KMS-11 (cell line): ENCODE measurements at regions not wholly inside any gene's neighbourhood (a gene's known extent, or its start where the extent isn't known, plus 50 kb on each side); places are given as distances from the start of the nearest gene placed in this dataset.

Experiments used
- H2AFZ ChIP-seq: fragments of 200-600 bp; sonication (generic); 2 replicates; pipeline ENCODE4 v1.6.1; 2016; ENCODE audit warnings: antibody characterized with exemption, mixed run types, low read depth
- H3K27ac ChIP-seq: fragments of 200-600 bp; sonication (generic); 2 replicates; pipeline ENCODE4 v1.6.1; 2016; ENCODE audit warnings: mild to moderate bottlenecking, mixed run types
- H3K27me3 ChIP-seq: fragments of 200-600 bp; sonication (generic); 2 replicates; pipeline ENCODE4 v1.6.1; 2017; ENCODE audit warnings: mild to moderate bottlenecking, low read depth, mixed run types, moderate library complexity; ENCODE audit not compliant: insufficient read depth
- H3K36me3 ChIP-seq: fragments of 200-600 bp; sonication (generic); 2 replicates; pipeline ENCODE4 v1.6.1; 2017; ENCODE audit warnings: mild to moderate bottlenecking, mixed run types; ENCODE audit not compliant: insufficient read depth
- H3K4me1 ChIP-seq: fragments of 200-600 bp; sonication (generic); 2 replicates; pipeline ENCODE4 v1.6.1; 2016; ENCODE audit warnings: mild to moderate bottlenecking, low read depth, mixed run types; ENCODE audit not compliant: poor library complexity, severe bottlenecking
- H3K4me2 ChIP-seq: fragments of 200-600 bp; sonication (generic); 2 replicates; pipeline ENCODE4 v1.7.0; 2016; ENCODE audit warnings: mild to moderate bottlenecking, mixed run types
- H3K4me3 ChIP-seq: fragments of 200-600 bp; sonication (generic); IDR thresholded peaks from 2 replicates; pipeline ENCODE4 v1.6.1; 2017; ENCODE audit warnings: low read depth, low read length, mixed read lengths; ENCODE audit not compliant: insufficient read depth
- H3K79me2 ChIP-seq: fragments of 200-600 bp; sonication (generic); 2 replicates; pipeline ENCODE4 v1.6.1; 2016; ENCODE audit warnings: low read depth, mixed run types; ENCODE audit not compliant: insufficient read depth
- H3K9ac ChIP-seq: fragments of 200-600 bp; sonication (generic); 2 replicates; pipeline ENCODE4 v1.6.1; 2016; ENCODE audit warnings: mild to moderate bottlenecking, mixed run types
- H4K20me1 ChIP-seq: fragments of 200-600 bp; sonication (generic); 2 replicates; pipeline ENCODE4 v1.6.1; 2016; ENCODE audit warnings: mild to moderate bottlenecking, mixed run types; ENCODE audit not compliant: insufficient read depth
- CTCF ChIP-seq: fragments of 200-600 bp; sonication (generic); conservative IDR thresholded peaks from 2 replicates; pipeline ENCODE4 v1.6.1; 2017; ENCODE audit warnings: low read depth, mild to moderate bottlenecking, antibody characterized with exemption, low read length, moderate library complexity, mixed read lengths

GRCh38 chr12:92574051-92574783 lies 128.6 kb upstream of the PLEKHG7 start:
- H3K36me3 ChIP-seq: no peaks in the 10 kb centered on the region
- no peak overlapping the region for H2AFZ ChIP-seq
- no peak overlapping the region for H3K4me3 ChIP-seq
- H3K9ac ChIP-seq: no peak overlapping the region
- no peak overlapping the region for H3K27ac ChIP-seq
- no peak overlapping the region for H3K4me2 ChIP-seq
- no peaks in the 10 kb centered on the region for H4K20me1 ChIP-seq
- H3K27me3 ChIP-seq: no peaks in the 10 kb centered on the region
- H3K4me1 ChIP-seq: peaks cover 6% of the 10 kb centered on the region
- H3K79me2 ChIP-seq: no peaks in the 10 kb centered on the region
- TF ChIP-seq CTCF: no peak

- no peak for TF ChIP-seq CTCF
Observed at GRCh38 chr12:92573104-92573503, 129.7 kb upstream of the PLEKHG7 start.

GRCh38 chr12:92571844-92572543 lies 130.8 kb upstream of the PLEKHG7 start:
- Histone ChIP-seq H2AFZ (no peak overlapping the region), H3K4me1 (peaks cover 6% of the 10 kb centered on the region), H3K79me2 (no peaks in the 10 kb centered on the region), H3K4me2 (no peak overlapping the region), H3K27ac (no peak overlapping the region), H3K36me3 (no peaks in the 10 kb centered on the region), H4K20me1 (no peaks in the 10 kb centered on the region), H3K27me3 (no peaks in the 10 kb centered on the region), H3K9ac (no peak overlapping the region), H3K4me3 (no peak overlapping the region)
- no peak for TF ChIP-seq CTCF

More at GRCh38 chr12:92573104-92573503, 129.7 kb upstream of the PLEKHG7 start:
- Histone ChIP-seq H3K4me2 (no peak overlapping the region), H4K20me1 (no peaks in the 10 kb centered on the region), H3K4me3 (no peak overlapping the region), H2AFZ (no peak overlapping the region), H3K27ac (no peak overlapping the region), H3K36me3 (no peaks in the 10 kb centered on the region), H3K27me3 (no peaks in the 10 kb centered on the region), H3K4me1 (peaks cover 6% of the 10 kb centered on the region), H3K9ac (no peak overlapping the region), H3K79me2 (no peaks in the 10 kb centered on the region)

- TF ChIP-seq CTCF: no peak
- H3K79me2 ChIP-seq: no peaks in the 10 kb centered on the region
- H3K4me2 ChIP-seq: no peak overlapping the region
- H3K4me3 ChIP-seq: no peak overlapping the region
- H4K20me1 ChIP-seq: no peaks in the 10 kb centered on the region
- H2AFZ ChIP-seq: no peak overlapping the region
- no peak overlapping the region for H3K9ac ChIP-seq
- H3K4me1 ChIP-seq: peaks cover 11% of the 10 kb centered on the region
- no peak overlapping the region for H3K27ac ChIP-seq
- H3K36me3 ChIP-seq: no peaks in the 10 kb centered on the region
- no peaks in the 10 kb centered on the region for H3K27me3 ChIP-seq
Observed at GRCh38 chr12:92571169-92571568, 131.6 kb upstream of the PLEKHG7 start.
